Keratinocyte (primary cell): ENCODE measurements at regions not wholly inside any gene's neighbourhood (a gene's known extent, or its start where the extent isn't known, plus 50 kb on each side); places are given as distances from the start of the nearest gene placed in this dataset.

Experiments used
- CTCF ChIP-seq, 3 experiments: IDR thresholded peaks in 1 of 3; conservative IDR thresholded peaks in 1 of 3; optimal IDR thresholded peaks in 1 of 3; 2 replicates in 2 of 3; 3 replicates in 1 of 3; pipeline versions ENCODE3 to v1.5.1; 2011; ENCODE audit warnings: low read length in 3 of 3, mild to moderate bottlenecking in 3 of 3, moderate library complexity in 2 of 3, control low read depth in 1 of 3, inconsistent platforms in 1 of 3; ENCODE audit not compliant: insufficient read depth in 2 of 3; ENCODE audit errors: extremely low read depth in 1 of 3
- EZH2 ChIP-seq: IDR thresholded peaks from one replicate; pipeline ENCODE4 v1.6.1; 2012; ENCODE audit warnings: inconsistent platforms, mild to moderate bottlenecking, low read length, moderate library complexity

- TF ChIP-seq CTCF (optimal IDR thresholded peaks at IDR 0.05 in 1 of 3, IDR thresholded peaks at IDR 0.05 in 1 of 3, conservative IDR thresholded peaks at IDR 0.05 in 1 of 3; ENCODE audit: extremely low read depth in 1 of 3, insufficient read depth in 2 of 3, low read length in 3 of 3): no peak
- no peak for TF ChIP-seq EZH2
Measured at GRCh38 chr4:164384416-164384815, 369.5 kb upstream of the SMIM31 start.
